GM18508 (cell line): ENCODE measurements at regions not wholly inside any gene's neighbourhood (a gene's known extent, or its start where the extent isn't known, plus 50 kb on each side); places are given as distances from the start of the nearest gene placed in this dataset.
"Not testable (repeated sequence)": the region's sequence is repeated elsewhere in the genome, so short reads cannot be mapped to it uniquely, and the experiment has no call there.

Source experiments
- ATAC-seq: cut with Tn5 transposase; IDR thresholded peaks from one replicate; pipeline ENCODE4 v1.9.1; 2021; ENCODE audit warnings: moderate number of reproducible peaks; ENCODE audit not compliant: insufficient read depth, unreplicated experiment

GRCh38 chr3:8110966-8111798, 390.4 kb upstream of the LMCD1 start:
- peak; percentile 98 for ATAC-seq

GRCh38 chr3:8112587-8112986, 389.0 kb upstream of the LMCD1 start:
- ATAC-seq: no peak

- ATAC-seq: no peak
Observed at GRCh38 chr3:8113626-8114025, 388.0 kb upstream of the LMCD1 start.

- ATAC-seq: no peak
Observed at GRCh38 chr3:8128686-8129085, 372.9 kb upstream of the LMCD1 start.

- ATAC-seq: no peak
Observed at GRCh38 chr3:8136553-8136952, 365.1 kb upstream of the LMCD1 start.

GRCh38 chr3:8143186-8143585, 358.4 kb upstream of the LMCD1 start:
- no peak for ATAC-seq

- no peak for ATAC-seq
Observed at GRCh38 chr3:8145661-8146060, 356.0 kb upstream of the LMCD1 start.

- ATAC-seq: no peak
Observed at GRCh38 chr3:8147711-8148110, 353.9 kb upstream of the LMCD1 start.

- ATAC-seq: no peak
Observed at GRCh38 chr3:8152821-8153418, 348.7 kb upstream of the LMCD1 start.

- no peak for ATAC-seq
Observed at GRCh38 chr3:8153800-8154199, 347.8 kb upstream of the LMCD1 start.

GRCh38 chr3:8154617-8155016, 347.0 kb upstream of the LMCD1 start:
- no peak for ATAC-seq

- no peak for ATAC-seq
Observed at GRCh38 chr3:8156138-8156537, 345.5 kb upstream of the LMCD1 start.

GRCh38 chr3:8156831-8157230, 344.8 kb upstream of the LMCD1 start:
- no peak for ATAC-seq

- ATAC-seq: no peak
Observed at GRCh38 chr3:8157640-8158039, 344.0 kb upstream of the LMCD1 start.

- ATAC-seq: no peak
Observed at GRCh38 chr3:8164145-8164544, 337.5 kb upstream of the LMCD1 start.

- ATAC-seq: no peak
Observed at GRCh38 chr3:8166014-8166413, 335.6 kb upstream of the LMCD1 start.

- no peak for ATAC-seq
Observed at GRCh38 chr3:8170971-8171508, 330.6 kb upstream of the LMCD1 start.

- ATAC-seq: no peak
Observed at GRCh38 chr3:8173892-8174291, 327.7 kb upstream of the LMCD1 start.

GRCh38 chr3:8176759-8177483, 324.7 kb upstream of the LMCD1 start:
- ATAC-seq: not testable (repeated sequence)

GRCh38 chr3:8178516-8178915, 323.1 kb upstream of the LMCD1 start:
- not testable (repeated sequence) for ATAC-seq

GRCh38 chr3:8182904-8183303, 318.7 kb upstream of the LMCD1 start:
- no peak for ATAC-seq
